ENCODE measurements at regions not wholly inside any gene's neighbourhood (a gene's known extent, or its start where the extent isn't known, plus 50 kb on each side); places are given as distances from the start of the nearest gene placed in this dataset.

DNA sequence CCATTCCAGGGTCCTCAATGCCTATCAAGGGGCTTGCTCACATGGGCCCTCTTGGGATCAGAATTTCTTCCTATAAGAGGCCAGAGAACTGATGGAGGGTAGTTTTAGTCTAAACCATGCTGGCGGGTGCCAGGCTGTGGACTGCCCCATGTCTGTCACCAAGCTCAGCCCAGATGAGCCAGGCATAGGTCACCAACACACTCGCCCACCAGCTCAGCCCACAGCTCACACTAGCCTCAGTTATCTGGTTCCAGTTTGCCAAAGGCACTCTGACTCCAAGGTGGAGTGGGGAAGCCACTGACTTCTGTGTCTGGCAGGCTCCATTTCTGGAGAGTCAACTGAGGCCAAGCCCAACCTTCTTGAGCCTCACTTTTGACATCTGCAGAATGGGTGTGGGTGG, 50.7 kb upstream of the INSYN1 start:
- WGBS, 2 donors: 88 to 95% methylated on average over 2 of the region's 2 CpGs
- no peak for DNase-seq (ENCODE audit: low spot score in 2 of 2)
- H3K4me3 ChIP-seq (ENCODE audit: low read depth, poor library complexity, severe bottlenecking): no peak overlapping the region
- intact Hi-C loops (cut with DNase I; ENCODE audit: low total_unique reads): no loop called here
- TF ChIP-seq, protein P1, sequence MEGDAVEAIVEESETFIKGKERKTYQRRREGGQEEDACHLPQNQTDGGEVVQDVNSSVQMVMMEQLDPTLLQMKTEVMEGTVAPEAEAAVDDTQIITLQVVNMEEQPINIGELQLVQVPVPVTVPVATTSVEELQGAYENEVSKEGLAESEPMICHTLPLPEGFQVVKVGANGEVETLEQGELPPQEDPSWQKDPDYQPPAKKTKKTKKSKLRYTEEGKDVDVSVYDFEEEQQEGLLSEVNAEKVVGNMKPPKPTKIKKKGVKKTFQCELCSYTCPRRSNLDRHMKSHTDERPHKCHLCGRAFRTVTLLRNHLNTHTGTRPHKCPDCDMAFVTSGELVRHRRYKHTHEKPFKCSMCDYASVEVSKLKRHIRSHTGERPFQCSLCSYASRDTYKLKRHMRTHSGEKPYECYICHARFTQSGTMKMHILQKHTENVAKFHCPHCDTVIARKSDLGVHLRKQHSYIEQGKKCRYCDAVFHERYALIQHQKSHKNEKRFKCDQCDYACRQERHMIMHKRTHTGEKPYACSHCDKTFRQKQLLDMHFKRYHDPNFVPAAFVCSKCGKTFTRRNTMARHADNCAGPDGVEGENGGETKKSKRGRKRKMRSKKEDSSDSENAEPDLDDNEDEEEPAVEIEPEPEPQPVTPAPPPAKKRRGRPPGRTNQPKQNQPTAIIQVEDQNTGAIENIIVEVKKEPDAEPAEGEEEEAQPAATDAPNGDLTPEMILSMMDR (IDR thresholded peaks at IDR 0.05): no peak
- no peak for TF ChIP-seq POLR2A (IDR thresholded peaks at IDR 0.05)

DNA sequence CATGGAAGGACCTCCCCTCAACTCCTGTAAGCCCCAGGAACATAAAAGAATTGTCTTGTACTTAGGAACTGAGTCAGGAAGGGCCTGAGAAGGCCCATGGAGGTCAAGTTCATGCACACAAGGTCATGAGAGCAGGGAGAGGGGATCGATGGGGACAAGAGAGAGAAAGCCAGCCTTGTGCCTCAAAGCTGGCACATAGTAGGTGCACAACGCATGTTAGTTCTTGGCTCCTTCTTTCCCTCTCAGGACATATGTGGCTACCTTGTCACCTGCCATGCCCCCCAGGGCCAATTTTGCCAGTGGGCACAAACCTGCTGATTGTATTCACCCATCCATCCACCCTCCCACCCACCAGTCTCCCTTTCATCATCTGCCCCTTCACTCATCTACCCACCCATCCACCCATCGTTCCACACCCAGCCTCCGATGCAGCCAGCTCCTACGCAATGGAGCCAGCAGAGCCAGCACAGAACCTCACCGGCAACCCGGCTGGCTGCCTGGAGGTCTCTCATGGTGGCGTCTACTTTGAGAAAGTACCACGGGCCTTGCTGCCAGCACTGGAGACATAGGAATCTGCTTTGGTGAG, 52.4 kb upstream of the INSYN1 start:
- no peak for DNase-seq (ENCODE audit: low spot score in 2 of 2)
- TF ChIP-seq, protein P1 (IDR thresholded peaks at IDR 0.05): no peak
- TF ChIP-seq POLR2A (IDR thresholded peaks at IDR 0.05): no peak
- WGBS, 2 donors: 87 to 88% methylated on average over 9 of the region's 9 CpGs
- intact Hi-C loops (cut with DNase I; ENCODE audit: low total_unique reads): loop anchor here (1.0 kb wide), 1 partner anchor 12 kb away; no protein-coding TSS in a partner anchor
- no peak overlapping the region for H3K4me3 ChIP-seq (ENCODE audit: low read depth, poor library complexity, severe bottlenecking)

DNA sequence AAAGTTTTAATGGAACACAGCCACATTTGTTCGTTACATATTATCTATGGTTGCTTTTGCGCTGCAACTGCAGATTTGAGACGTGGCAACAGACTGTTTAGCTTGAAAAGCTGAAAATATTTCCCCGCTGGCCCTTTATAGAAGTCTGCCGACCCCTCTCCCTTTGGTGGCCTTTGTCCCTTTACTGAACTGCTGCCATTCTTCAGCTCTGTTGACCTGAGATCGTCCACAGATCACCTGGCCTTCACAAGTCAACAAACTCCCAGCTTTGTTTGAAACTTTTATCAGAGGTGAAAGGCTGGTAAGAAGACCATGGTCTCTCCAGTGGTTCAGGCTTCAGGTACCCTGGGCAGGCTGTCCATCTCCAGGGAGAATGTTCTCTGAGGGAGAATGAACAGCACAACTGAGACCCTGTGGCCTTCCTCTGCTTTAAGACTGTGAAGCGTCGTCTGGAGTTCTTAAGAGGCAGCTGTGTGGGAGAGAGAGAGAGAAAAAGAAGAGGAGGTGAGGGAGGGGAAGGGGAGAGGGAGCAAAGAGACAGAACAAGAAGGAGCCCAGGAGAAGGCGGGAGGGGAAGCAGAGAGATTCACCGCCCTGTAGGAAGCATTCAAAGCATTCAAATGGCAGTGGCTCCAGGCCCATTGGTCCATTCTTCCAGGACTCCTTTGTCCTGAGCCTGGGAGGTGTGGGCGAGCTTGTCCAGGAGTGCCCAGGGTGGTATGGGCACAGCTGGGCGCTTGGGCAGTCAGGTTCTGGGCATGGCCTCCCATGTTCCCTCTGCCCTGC, 53.7 kb upstream of the INSYN1 start:
- H3K4me3 ChIP-seq (ENCODE audit: low read depth, poor library complexity, severe bottlenecking): no peak overlapping the region
- DNase-seq (ENCODE audit: low spot score in 2 of 2): no peak
- TF ChIP-seq, protein P1 (IDR thresholded peaks at IDR 0.05): no peak
- no peak for TF ChIP-seq POLR2A (IDR thresholded peaks at IDR 0.05)
- intact Hi-C loops (cut with DNase I; ENCODE audit: low total_unique reads): loop anchor here (1.0 kb wide), 1 partner anchor 10 kb away; no protein-coding TSS in a partner anchor
- 86 to 88% methylated on average over 12 of the region's 12 CpGs for WGBS, 2 donors

DNA sequence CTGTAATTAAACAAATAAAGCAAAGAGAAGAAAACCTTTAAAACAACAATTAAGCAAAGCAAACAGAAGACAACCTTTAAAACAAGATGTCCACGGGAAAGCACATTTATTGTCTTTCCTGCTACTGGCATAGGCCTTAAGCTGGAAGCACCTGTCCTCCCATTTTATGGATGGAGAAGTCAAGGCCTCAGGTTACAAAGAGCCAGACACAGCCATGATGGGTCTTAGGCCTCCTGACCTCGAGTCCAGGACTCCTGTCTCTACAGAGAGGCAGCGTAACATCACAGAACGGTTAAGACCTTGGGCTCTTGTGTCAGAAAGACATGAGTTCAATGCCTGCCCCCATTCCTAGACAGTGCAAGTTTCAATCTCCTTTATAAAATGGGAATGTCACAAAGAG, 54.7 kb upstream of the INSYN1 start:
- intact Hi-C loops (cut with DNase I; ENCODE audit: low total_unique reads): no loop called here
- TF ChIP-seq POLR2A (IDR thresholded peaks at IDR 0.05): no peak
- TF ChIP-seq, protein P1 (IDR thresholded peaks at IDR 0.05): no peak
- H3K4me3 ChIP-seq (ENCODE audit: low read depth, poor library complexity, severe bottlenecking): no peak overlapping the region
- DNase-seq (ENCODE audit: low spot score in 2 of 2): no peak
- 76 to 92% methylated on average over 4 of the region's 4 CpGs for WGBS, 2 donors

GRCh38 chr15:73809728-73810501, 56.8 kb upstream of the INSYN1 start:
- H3K4me3 ChIP-seq (ENCODE audit: low read depth, poor library complexity, severe bottlenecking): no peak overlapping the region
- intact Hi-C loops (cut with DNase I; ENCODE audit: low total_unique reads): no loop called here

More at GRCh38 chr15:73809728-73810501, 56.8 kb upstream of the INSYN1 start:
- WGBS, 2 donors: 23 to 52% methylated on average over 8 of the region's 10 CpGs
- TF ChIP-seq, protein P1 (IDR thresholded peaks at IDR 0.05): no peak
- no peak for TF ChIP-seq POLR2A (IDR thresholded peaks at IDR 0.05)
- no peak for DNase-seq (ENCODE audit: low spot score in 2 of 2)

Measured in lower leg skin (tissue), 4 donors.